HG03521 (cell line): ENCODE measurements at regions not wholly inside any gene's neighbourhood (a gene's known extent, or its start where the extent isn't known, plus 50 kb on each side); places are given as distances from the start of the nearest gene placed in this dataset.

Experiments
- ATAC-seq: cut with Tn5 transposase; IDR thresholded peaks from one replicate; pipeline ENCODE4 v1.9.1; 2021; ENCODE audit warnings: mild to moderate bottlenecking, moderate library complexity; ENCODE audit not compliant: unreplicated experiment

DNA sequence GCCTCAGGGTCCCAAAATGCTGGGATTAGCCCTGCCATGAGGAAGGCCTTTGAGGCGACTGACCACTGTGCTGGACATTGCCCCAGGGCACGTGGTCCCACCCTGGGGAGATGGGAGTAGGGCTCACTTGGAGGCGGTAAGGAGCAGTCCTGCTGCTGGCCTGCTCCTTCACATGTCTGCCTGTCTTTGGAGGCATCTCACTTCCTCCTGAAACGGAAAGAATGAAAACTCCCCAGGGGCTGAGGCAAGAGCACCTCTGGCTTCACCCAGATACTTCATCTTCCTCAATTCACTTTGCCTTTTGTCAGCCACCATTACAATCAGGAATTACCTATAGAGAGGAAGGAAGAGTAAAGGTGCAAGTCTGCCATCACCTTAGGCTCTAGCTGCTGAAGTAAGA, 59.9 kb upstream of the GATA6 start:
- no peak for ATAC-seq

DNA sequence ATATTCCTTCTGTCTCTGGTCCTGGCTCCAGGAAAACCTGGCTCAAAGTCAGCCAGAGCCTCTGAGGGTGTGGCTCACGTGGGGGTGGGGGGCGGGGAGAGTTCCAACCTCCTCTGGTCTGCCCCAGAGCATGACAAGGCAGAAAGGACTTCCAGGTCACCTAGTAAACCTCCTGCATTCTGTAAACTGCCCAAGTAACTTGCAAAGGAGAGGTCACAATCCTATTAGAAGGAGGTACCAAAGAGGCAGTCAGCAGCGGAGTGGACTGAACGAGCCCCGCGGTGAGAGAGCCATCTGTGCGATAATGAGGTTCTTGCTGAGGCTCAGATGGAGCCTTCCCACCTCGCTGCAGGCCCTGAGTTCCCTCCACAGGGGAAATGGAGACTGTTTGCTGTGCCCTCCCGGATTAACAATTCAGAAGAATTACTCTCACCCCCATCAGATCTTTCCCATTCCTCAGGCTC, 58.9 kb upstream of the GATA6 start:
- ATAC-seq, result no peak

DNA sequence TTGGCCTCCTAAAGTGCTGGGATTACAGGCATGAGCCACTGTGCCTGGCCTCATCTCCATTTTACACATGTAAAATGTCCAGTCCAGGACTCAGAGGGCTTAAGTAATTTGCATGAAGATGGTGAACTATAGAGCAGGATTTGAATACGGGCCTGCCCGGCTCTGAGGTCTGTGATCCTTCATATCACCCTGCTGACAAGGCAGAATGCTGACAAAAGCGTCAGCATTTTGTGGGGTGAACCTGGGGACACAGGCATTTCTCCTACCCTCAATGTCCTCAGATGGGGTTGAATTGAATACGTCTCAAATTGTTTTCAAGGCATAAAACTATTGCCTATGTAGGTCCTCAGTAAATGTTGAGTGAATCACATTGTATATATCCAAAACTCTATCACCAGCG, 57.2 kb upstream of the GATA6 start:
- ATAC-seq, result no peak

DNA sequence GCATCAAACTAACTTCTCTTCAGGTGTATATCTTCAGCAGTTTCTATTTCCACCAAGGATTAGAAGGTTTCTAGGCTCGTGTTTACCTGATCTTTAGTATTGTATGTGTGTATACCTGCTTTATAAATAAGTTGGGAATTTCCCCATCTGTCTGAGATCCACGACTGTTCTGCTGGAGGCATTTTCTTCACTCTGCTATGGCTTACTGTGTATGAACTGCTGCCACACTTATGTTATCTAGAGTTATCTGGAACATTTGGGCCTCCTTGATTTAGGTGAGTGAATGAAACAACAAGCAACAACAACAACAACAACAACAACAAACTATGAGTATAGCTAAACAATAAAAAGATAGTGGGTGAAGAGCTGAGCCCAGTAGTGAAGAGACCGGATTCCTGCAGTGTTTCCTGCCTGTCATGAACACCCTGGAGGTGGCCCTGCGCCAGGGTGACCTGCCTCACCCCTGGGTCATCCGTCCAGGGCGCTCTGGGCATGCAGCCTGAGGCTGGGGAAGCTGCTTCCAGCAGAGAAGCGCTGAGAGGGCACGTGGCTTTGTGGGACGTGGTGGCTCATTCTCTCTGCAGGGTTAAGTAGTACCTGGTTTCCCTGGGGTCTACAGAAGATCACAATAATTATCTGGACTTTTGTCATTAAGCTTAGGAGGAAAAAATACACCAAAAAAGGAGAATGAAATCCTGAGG, 56.1 kb upstream of the GATA6 start:
- ATAC-seq, result no peak

DNA sequence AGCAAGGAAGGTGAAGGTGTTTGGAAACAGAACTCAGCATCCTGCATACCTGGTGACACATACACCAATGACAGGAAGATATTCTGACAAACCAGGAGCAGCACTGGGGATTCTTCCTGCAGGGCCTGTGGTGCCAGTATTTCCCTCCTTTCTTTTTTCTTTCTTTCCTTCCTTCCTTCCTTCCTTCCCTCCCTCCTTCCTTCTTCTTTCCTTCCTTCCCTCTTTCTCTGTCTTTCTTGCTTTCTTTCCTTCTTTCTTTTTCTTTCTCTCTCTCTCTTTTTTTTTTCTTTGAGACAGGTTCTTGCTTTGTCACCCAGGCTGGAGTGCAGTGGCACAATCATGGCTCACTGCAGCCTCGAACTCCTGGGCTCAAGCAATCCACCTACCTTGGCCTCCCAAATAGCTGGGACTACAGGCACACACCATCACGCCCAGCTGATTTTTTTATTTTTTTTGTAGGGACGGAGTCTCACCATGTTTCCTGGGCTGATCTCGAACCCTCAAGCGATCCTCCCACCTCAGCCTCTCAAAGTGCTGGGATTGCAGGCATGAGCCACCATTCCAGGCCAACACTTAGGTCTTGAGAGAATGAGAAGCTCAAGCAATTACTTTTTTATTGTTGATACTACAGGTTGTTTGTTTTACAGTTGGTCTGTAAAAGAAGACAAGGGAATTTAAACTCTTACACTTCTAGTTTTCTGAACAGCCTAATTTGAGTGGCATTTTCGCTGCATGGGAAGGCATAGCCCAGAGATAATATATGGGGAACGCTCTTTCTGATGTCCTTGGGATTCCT, 54.7 kb upstream of the GATA6 start:
- ATAC-seq, result no peak

DNA sequence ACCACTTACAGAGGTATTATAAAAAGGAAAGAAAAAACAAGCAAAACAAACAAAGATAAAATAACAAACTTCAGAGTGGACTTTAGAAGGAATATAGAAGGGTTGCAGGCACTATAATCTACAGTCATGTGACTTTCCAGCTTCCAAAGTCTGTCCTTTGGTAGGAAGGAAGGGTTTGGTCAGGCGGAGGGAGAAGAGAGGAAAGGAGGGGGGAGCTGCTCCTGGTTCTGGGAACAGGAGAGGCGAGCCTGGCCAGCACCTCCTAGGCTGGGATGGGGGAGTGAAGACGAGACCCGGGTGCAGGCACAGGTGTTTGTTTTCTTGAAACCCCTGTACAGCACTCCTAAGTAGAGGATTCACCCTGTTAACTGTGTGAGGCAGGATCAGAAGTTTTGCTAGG, 53.8 kb upstream of the GATA6 start:
- no peak for ATAC-seq
